ENCODE measurements at regions not wholly inside any gene's neighbourhood (a gene's known extent, or its start where the extent isn't known, plus 50 kb on each side); places are given as distances from the start of the nearest gene placed in this dataset.

GRCh38 chr6:153956808-153957207 is 82.2 kb upstream of the OPRM1 start:
- ATAC-seq = no peak
- peaks cover 2% of the 10 kb centered on the region for H3K9me3 Mint-ChIP-seq (ENCODE audit: low read depth)
- POLR2A ChIA-PET = no interaction called here
- no peaks in the 10 kb centered on the region for H3K27me3 Mint-ChIP-seq
- DNase-seq = no peak
- no peak overlapping the region for H3K27ac Mint-ChIP-seq
- intact Hi-C loops (cut with DNase I, micrococcal nuclease) = no loop called here
- CTCF ChIA-PET = no interaction called here
- H3K4me3 Mint-ChIP-seq = no peak overlapping the region
- no peaks in the 10 kb centered on the region for H3K4me1 Mint-ChIP-seq
- H3K36me3 Mint-ChIP-seq (ENCODE audit: low read depth) = no peaks in the 10 kb centered on the region

GRCh38 chr6:153949616-153950015 is 89.4 kb upstream of the OPRM1 start:
- Mint-ChIP-seq H3K4me3 (no peak overlapping the region), H3K9me3 (ENCODE audit: low read depth) (peaks cover 2% of the 10 kb centered on the region), H3K27ac (no peak overlapping the region), H3K27me3 (peaks cover 2% of the 10 kb centered on the region), H3K4me1 (no peaks in the 10 kb centered on the region), H3K36me3 (ENCODE audit: low read depth) (no peaks in the 10 kb centered on the region)
- ChIA-PET POLR2A (no interaction called here), CTCF (interaction anchor here (1.5 kb wide), 1 partner anchor 15 kb away, joined by 3 read pairs; no protein-coding TSS in a partner anchor)
- intact Hi-C loops (cut with DNase I, micrococcal nuclease) = loop anchor here in 1 of 2 experiments (5.0 to 10.0 kb wide), 2 partner anchors 445 to 717 kb away; no protein-coding TSS in a partner anchor
- ATAC-seq (no peak), DNase-seq (no peak)

GRCh38 chr6:153947808-153948447 is 91.1 kb upstream of the OPRM1 start:
- ATAC-seq (no peak), DNase-seq (peak; percentile 14)
- no peaks in the 10 kb centered on the region for H3K36me3 Mint-ChIP-seq (ENCODE audit: low read depth)
- CTCF ChIA-PET = interaction anchor here (0.7 to 1.7 kb wide), 10 partner anchors 11 to 716 kb away, joined by 3 to 8 read pairs (median 4); no protein-coding TSS in a partner anchor
- H3K27ac Mint-ChIP-seq = no peak overlapping the region
- POLR2A ChIA-PET = no interaction called here
- no peaks in the 10 kb centered on the region for H3K9me3 Mint-ChIP-seq (ENCODE audit: low read depth)
- no peak overlapping the region for H3K4me3 Mint-ChIP-seq
- H3K27me3 Mint-ChIP-seq = peaks cover 2% of the 10 kb centered on the region
- no peaks in the 10 kb centered on the region for H3K4me1 Mint-ChIP-seq
- intact Hi-C loops (cut with DNase I, micrococcal nuclease) = loop anchor here in 1 of 2 experiments (5.0 to 10.0 kb wide), 2 partner anchors 443 to 716 kb away; no protein-coding TSS in a partner anchor

GRCh38 chr6:153944201-153944600 is 94.8 kb upstream of the OPRM1 start:
- ATAC-seq = no peak
- no peaks in the 10 kb centered on the region for H3K4me1 Mint-ChIP-seq
- H3K9me3 Mint-ChIP-seq (ENCODE audit: low read depth) = no peaks in the 10 kb centered on the region
- H3K36me3 Mint-ChIP-seq (ENCODE audit: low read depth) = no peaks in the 10 kb centered on the region
- peaks cover 2% of the 10 kb centered on the region for H3K27me3 Mint-ChIP-seq
- ChIA-PET POLR2A (no interaction called here), CTCF (interaction anchor here (0.6 kb wide), 1 partner anchor 981 kb away, joined by 3 read pairs; no protein-coding TSS in a partner anchor)
- H3K4me3 Mint-ChIP-seq = no peak overlapping the region
- intact Hi-C loops (cut with DNase I, micrococcal nuclease) = loop anchor here in 1 of 2 experiments (10.0 kb wide), 1 partner anchor 439 kb away; no protein-coding TSS in a partner anchor
- H3K27ac Mint-ChIP-seq = no peak overlapping the region
- no peak for DNase-seq

GRCh38 chr6:153942361-153942760 is 96.7 kb upstream of the OPRM1 start:
- Mint-ChIP-seq H3K4me1 (no peaks in the 10 kb centered on the region), H3K4me3 (no peak overlapping the region), H3K27ac (no peak overlapping the region), H3K9me3 (ENCODE audit: low read depth) (no peaks in the 10 kb centered on the region), H3K36me3 (ENCODE audit: low read depth) (no peaks in the 10 kb centered on the region), H3K27me3 (peaks cover 2% of the 10 kb centered on the region)
- ChIA-PET CTCF (no interaction called here), POLR2A (no interaction called here)
- ATAC-seq = no peak
- no peak for DNase-seq
- intact Hi-C loops (cut with DNase I, micrococcal nuclease) = loop anchor here in 1 of 2 experiments (10.0 kb wide), 1 partner anchor 438 kb away; no protein-coding TSS in a partner anchor

- ChIA-PET POLR2A (no interaction called here), CTCF (no interaction called here)
- DNase-seq (no peak), ATAC-seq (no peak)
- Mint-ChIP-seq H3K27me3 (no peaks in the 10 kb centered on the region), H3K27ac (no peak overlapping the region), H3K4me3 (no peak overlapping the region), H3K9me3 (ENCODE audit: low read depth) (no peaks in the 10 kb centered on the region), H3K36me3 (ENCODE audit: low read depth) (no peaks in the 10 kb centered on the region), H3K4me1 (no peaks in the 10 kb centered on the region)
- intact Hi-C loops (cut with DNase I, micrococcal nuclease) = loop anchor here in 1 of 2 experiments (10.0 kb wide), 1 partner anchor 437 kb away; no protein-coding TSS in a partner anchor
These were observed 97.3 kb upstream of the OPRM1 start for GRCh38 chr6:153941768-153942167.

- POLR2A ChIA-PET = no interaction called here
These were observed 100.2 kb upstream of the OPRM1 start for GRCh38 chr6:153938876-153939275.

GRCh38 chr6:153931431-153931830 is 107.6 kb upstream of the OPRM1 start:
- H3K4me1 Mint-ChIP-seq = no peaks in the 10 kb centered on the region
- H3K27me3 Mint-ChIP-seq = no peaks in the 10 kb centered on the region
- H3K36me3 Mint-ChIP-seq (ENCODE audit: low read depth) = no peaks in the 10 kb centered on the region
- no peak overlapping the region for H3K27ac Mint-ChIP-seq
- CTCF ChIA-PET = no interaction called here
- H3K4me3 Mint-ChIP-seq = no peak overlapping the region
- intact Hi-C loops (cut with DNase I, micrococcal nuclease) = no loop called here
- ATAC-seq (no peak), DNase-seq (no peak)
- no peaks in the 10 kb centered on the region for H3K9me3 Mint-ChIP-seq (ENCODE audit: low read depth)
- POLR2A ChIA-PET = no interaction called here

More at GRCh38 chr6:153938876-153939275, 100.2 kb upstream of the OPRM1 start:
- Mint-ChIP-seq H3K27me3 (no peaks in the 10 kb centered on the region), H3K27ac (no peak overlapping the region), H3K4me3 (no peak overlapping the region), H3K4me1 (no peaks in the 10 kb centered on the region), H3K36me3 (ENCODE audit: low read depth) (no peaks in the 10 kb centered on the region), H3K9me3 (ENCODE audit: low read depth) (no peaks in the 10 kb centered on the region)
- DNase-seq = no peak
- intact Hi-C loops (cut with DNase I, micrococcal nuclease) = no loop called here
- ATAC-seq = no peak
- CTCF ChIA-PET = interaction anchor here (2.0 kb wide), 1 partner anchor 10 kb away, joined by 5 read pairs; no protein-coding TSS in a partner anchor

- H3K4me3 Mint-ChIP-seq = no peak overlapping the region
- intact Hi-C loops (cut with DNase I, micrococcal nuclease) = no loop called here
- no peak overlapping the region for H3K27ac Mint-ChIP-seq
- ChIA-PET CTCF (no interaction called here), POLR2A (no interaction called here)
- H3K36me3 Mint-ChIP-seq (ENCODE audit: low read depth) = no peaks in the 10 kb centered on the region
- no peaks in the 10 kb centered on the region for H3K27me3 Mint-ChIP-seq
- no peaks in the 10 kb centered on the region for H3K4me1 Mint-ChIP-seq
- ATAC-seq (no peak), DNase-seq (no peak)
- no peaks in the 10 kb centered on the region for H3K9me3 Mint-ChIP-seq (ENCODE audit: low read depth)
These were observed 111.2 kb upstream of the OPRM1 start for GRCh38 chr6:153927867-153928266.

- H3K4me1 Mint-ChIP-seq = no peaks in the 10 kb centered on the region
- CTCF ChIA-PET = no interaction called here
- intact Hi-C loops (cut with DNase I, micrococcal nuclease) = no loop called here
These were observed 140.5 kb upstream of the OPRM1 start for GRCh38 chr6:153898360-153899059.

GRCh38 chr6:153882411-153882810 is 156.6 kb upstream of the OPRM1 start:
- Mint-ChIP-seq H3K27me3 (peaks cover 4% of the 10 kb centered on the region), H3K4me1 (no peaks in the 10 kb centered on the region), H3K27ac (no peak overlapping the region), H3K4me3 (no peak overlapping the region), H3K36me3 (ENCODE audit: low read depth) (no peaks in the 10 kb centered on the region), H3K9me3 (ENCODE audit: low read depth) (peaks cover 4% of the 10 kb centered on the region)
- ATAC-seq (no peak), DNase-seq (no peak)
- intact Hi-C loops (cut with DNase I, micrococcal nuclease) = no loop called here
- ChIA-PET POLR2A (no interaction called here), CTCF (no interaction called here)

More at GRCh38 chr6:153898360-153899059, 140.5 kb upstream of the OPRM1 start:
- peaks cover 3% of the 10 kb centered on the region for H3K9me3 Mint-ChIP-seq (ENCODE audit: low read depth)
- no peak for DNase-seq
- peaks cover 3% of the 10 kb centered on the region for H3K27me3 Mint-ChIP-seq
- H3K36me3 Mint-ChIP-seq (ENCODE audit: low read depth) = no peaks in the 10 kb centered on the region
- H3K27ac Mint-ChIP-seq = no peak overlapping the region
- no peak overlapping the region for H3K4me3 Mint-ChIP-seq
- no peak for ATAC-seq
- POLR2A ChIA-PET = no interaction called here

- DNase-seq = no peak
- intact Hi-C loops (cut with DNase I, micrococcal nuclease) = no loop called here
- no peak for ATAC-seq
- Mint-ChIP-seq H3K4me1 (no peaks in the 10 kb centered on the region), H3K4me3 (no peak overlapping the region), H3K27ac (no peak overlapping the region), H3K9me3 (ENCODE audit: low read depth) (peaks cover 5% of the 10 kb centered on the region), H3K27me3 (peaks cover 5% of the 10 kb centered on the region), H3K36me3 (ENCODE audit: low read depth) (no peaks in the 10 kb centered on the region)
- CTCF ChIA-PET = no interaction called here
- POLR2A ChIA-PET = no interaction called here
These were observed 165.5 kb upstream of the OPRM1 start for GRCh38 chr6:153873541-153873940.
